Vagina (tissue), 2 donors: ENCODE measurements at regions not wholly inside any gene's neighbourhood (a gene's known extent, or its start where the extent isn't known, plus 50 kb on each side); places are given as distances from the start of the nearest gene placed in this dataset.

Source experiments
- DNase-seq, 2 donors: peaks; one replicate each; pipeline ENCODE4 v3.0.0-alpha.2; 2017; ENCODE audit errors: extremely low spot score in 2 of 2
- H3K27ac ChIP-seq: fragments of 200-600 bp; sonication (generic); one replicate; pipeline ENCODE4 v1.5.1; 2019
- H3K27me3 ChIP-seq: fragments of 200-600 bp; sonication (generic); one replicate; pipeline ENCODE4 v1.5.1; 2019
- H3K36me3 ChIP-seq, 2 donors: fragments of 200-600 bp; sonication (generic); one replicate each; pipeline ENCODE4 v1.5.1; 2017 to 2019
- H3K4me1 ChIP-seq: fragments of 200-600 bp; sonication (generic); one replicate; pipeline ENCODE4 v1.5.1; 2019
- H3K4me3 ChIP-seq, 2 donors: fragments of 200-600 bp; sonication (generic); 1 replicate in 1 of 2; 2 replicates in 1 of 2; pipeline ENCODE4 v1.5.1; 2016 to 2019
- H3K9me3 ChIP-seq: fragments of 200-600 bp; sonication (generic); one replicate; pipeline ENCODE4 v1.5.1; 2019
- CTCF ChIP-seq, 3 experiments: fragments of 450-650 bp in 2 of 3; fragments of 200-600 bp in 1 of 3; sonication (generic) in 1 of 3; IDR thresholded peaks; one replicate each; pipeline ENCODE4 v1.5.1; 2017 to 2019; ENCODE audit warnings: antibody characterized with exemption in 3 of 3, mild to moderate bottlenecking in 2 of 3, moderate library complexity in 2 of 3
- POLR2A ChIP-seq, 2 donors: fragments of 450-650 bp; IDR thresholded peaks; one replicate each; pipeline ENCODE4 v1.6.1; 2017; ENCODE audit warnings: antibody characterized with exemption in 2 of 2, mild to moderate bottlenecking in 2 of 2, moderate library complexity in 2 of 2
- POLR2AphosphoS5 ChIP-seq, 2 donors: sonication (generic); formaldehyde crosslinking; IDR thresholded peaks; one replicate each; pipeline ENCODE4 v1.9.0; 2017; ENCODE audit warnings: antibody characterized with exemption in 2 of 2, mild to moderate bottlenecking in 2 of 2, low read depth in 1 of 2; ENCODE audit not compliant: insufficient read depth in 1 of 2
- intact Hi-C: fragments of 100-400 bp; cut with DNase I; formaldehyde crosslinking; loops from one replicate; pipeline ENCODE4 v1.15.1; 2023

GRCh38 chr16:17992416-17992815 is 344.1 kb downstream of the NPIPA8 start:
- Histone ChIP-seq H3K4me3 (no peak overlapping the region), H3K27ac (no peak overlapping the region), H3K9me3 (no peaks in the 10 kb centered on the region), H3K4me1 (no peaks in the 10 kb centered on the region), H3K36me3 (no peaks in the 10 kb centered on the region), H3K27me3 (no peaks in the 10 kb centered on the region)
- DNase-seq, result no peak
- TF ChIP-seq POLR2AphosphoS5 (IDR thresholded peaks at IDR 0.05; ENCODE audit: insufficient read depth in 1 of 2, low read depth in 1 of 2) (no peak), POLR2A (IDR thresholded peaks at IDR 0.05) (no peak), CTCF (IDR thresholded peaks at IDR 0.05) (no peak)
- intact Hi-C loops, result no loop called here

- Histone ChIP-seq H3K27me3 (no peaks in the 10 kb centered on the region), H3K4me1 (no peaks in the 10 kb centered on the region), H3K36me3 (no peaks in the 10 kb centered on the region), H3K27ac (no peak overlapping the region), H3K4me3 (no peak overlapping the region), H3K9me3 (no peaks in the 10 kb centered on the region)
- TF ChIP-seq POLR2AphosphoS5 (IDR thresholded peaks at IDR 0.05; ENCODE audit: insufficient read depth in 1 of 2, low read depth in 1 of 2) (no peak), CTCF (IDR thresholded peaks at IDR 0.05) (no peak), POLR2A (IDR thresholded peaks at IDR 0.05) (no peak)
- no peak for DNase-seq
- intact Hi-C loops, result no loop called here
Measured at GRCh38 chr16:17989255-17989654, 347.3 kb downstream of the NPIPA8 start.

DNA sequence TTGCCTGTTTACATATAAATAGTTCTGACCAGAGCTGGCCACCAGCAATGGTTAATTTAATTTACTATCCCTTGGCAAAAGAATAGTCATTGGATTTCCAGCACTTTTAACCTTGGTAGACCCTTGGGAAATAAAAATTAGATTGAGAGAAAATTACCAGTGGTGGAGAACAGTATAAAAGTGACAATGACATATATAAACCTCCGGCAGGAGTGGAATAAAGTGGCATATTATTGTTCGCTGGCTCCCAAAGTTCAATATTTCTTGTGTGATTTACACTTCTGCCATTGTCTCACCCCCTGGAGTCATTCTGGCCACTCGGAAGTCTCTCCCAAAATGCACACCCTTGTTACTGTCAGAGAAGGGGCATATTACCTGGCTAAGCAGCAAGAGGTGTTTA is 347.7 kb downstream of the NPIPA8 start:
- H3K36me3 ChIP-seq, result no peaks in the 10 kb centered on the region
- intact Hi-C loops, result no loop called here
- no peaks in the 10 kb centered on the region for H3K27me3 ChIP-seq
- no peaks in the 10 kb centered on the region for H3K4me1 ChIP-seq
- TF ChIP-seq POLR2AphosphoS5 (IDR thresholded peaks at IDR 0.05; ENCODE audit: insufficient read depth in 1 of 2, low read depth in 1 of 2) (no peak), CTCF (IDR thresholded peaks at IDR 0.05) (no peak), POLR2A (IDR thresholded peaks at IDR 0.05) (no peak)
- H3K9me3 ChIP-seq, result no peaks in the 10 kb centered on the region
- H3K4me3 ChIP-seq, result no peak overlapping the region
- no peak for DNase-seq
- H3K27ac ChIP-seq, result no peak overlapping the region

DNA sequence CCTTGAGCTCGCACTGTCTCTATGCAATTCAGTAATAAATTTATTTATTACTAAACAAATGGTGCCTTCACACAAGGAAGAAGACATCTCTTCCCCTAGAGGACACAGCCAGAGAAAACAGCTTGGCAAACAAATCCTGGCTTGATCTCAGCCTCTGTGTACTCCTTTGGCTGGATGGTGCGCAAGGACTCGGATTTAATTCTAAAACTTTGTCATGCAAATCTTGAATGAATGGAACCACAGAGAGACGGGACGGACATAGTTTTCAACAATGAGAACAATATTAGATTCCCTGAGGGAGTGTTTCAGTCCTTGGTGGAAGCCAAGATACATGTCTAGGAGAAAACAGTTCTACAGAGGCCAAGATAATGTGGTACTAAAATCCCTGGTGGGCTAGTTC is 349.5 kb downstream of the NPIPA8 start:
- H3K27ac ChIP-seq, result no peak overlapping the region
- H3K9me3 ChIP-seq, result no peaks in the 10 kb centered on the region
- H3K27me3 ChIP-seq, result no peaks in the 10 kb centered on the region
- no peak for TF ChIP-seq CTCF (IDR thresholded peaks at IDR 0.05)
- TF ChIP-seq POLR2A (IDR thresholded peaks at IDR 0.05), result no peak
- TF ChIP-seq POLR2AphosphoS5 (IDR thresholded peaks at IDR 0.05; ENCODE audit: insufficient read depth in 1 of 2, low read depth in 1 of 2), result no peak
- DNase-seq, result no peak
- no peak overlapping the region for H3K4me3 ChIP-seq
- no peaks in the 10 kb centered on the region for H3K4me1 ChIP-seq
- no peaks in the 10 kb centered on the region for H3K36me3 ChIP-seq
- intact Hi-C loops, result no loop called here

DNA sequence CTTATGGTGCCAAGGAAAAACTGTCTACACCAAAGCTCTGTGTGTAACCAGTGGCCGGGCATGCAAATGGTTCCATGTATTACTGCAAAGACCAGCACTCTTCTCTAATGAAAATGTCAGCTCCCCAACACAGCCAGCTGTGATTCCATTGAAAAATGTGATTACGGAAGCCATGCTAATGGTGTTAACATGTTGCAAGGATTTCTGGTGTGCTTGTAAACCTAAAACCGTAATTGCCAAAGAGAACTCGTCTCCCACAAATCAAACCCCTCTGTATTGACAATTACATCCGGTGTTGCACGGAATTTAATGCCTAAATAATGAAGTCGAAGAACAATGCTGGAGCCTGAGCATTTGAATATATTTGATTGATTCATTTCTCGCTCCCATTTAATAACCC is 351.7 kb downstream of the NPIPA8 start:
- no peaks in the 10 kb centered on the region for H3K36me3 ChIP-seq
- H3K27ac ChIP-seq, result no peak overlapping the region
- H3K4me1 ChIP-seq, result no peaks in the 10 kb centered on the region
- intact Hi-C loops, result no loop called here
- no peaks in the 10 kb centered on the region for H3K9me3 ChIP-seq
- no peaks in the 10 kb centered on the region for H3K27me3 ChIP-seq
- H3K4me3 ChIP-seq, result no peak overlapping the region
- TF ChIP-seq CTCF (IDR thresholded peaks at IDR 0.05) (no peak), POLR2AphosphoS5 (IDR thresholded peaks at IDR 0.05; ENCODE audit: insufficient read depth in 1 of 2, low read depth in 1 of 2) (no peak), POLR2A (IDR thresholded peaks at IDR 0.05) (no peak)
- no peak for DNase-seq
